Endothelial cell of umbilical vein (primary cell): ENCODE measurements at regions not wholly inside any gene's neighbourhood (a gene's known extent, or its start where the extent isn't known, plus 50 kb on each side); places are given as distances from the start of the nearest gene placed in this dataset.

Source experiments
- BruUV-seq: library from RNA; stranded (reverse); fragments of 400-500 nt; replicated peaks from 2 replicates; lab custom pipeline; 2021; lab: Mats Ljungman, UMichigan
- CTCF ChIA-PET: fragments of 300-600, 350-600 bp; sonication (Branson Sonifier 250); formaldehyde crosslinking; loops from one replicate; lab custom pipeline; 2021; ENCODE audit warnings: antibody characterized with exemption, inconsistent platforms; lab: Charles Lee
- POLR2A ChIA-PET: fragments of 300-600, 350-600 bp; sonication (Branson Sonifier 250); formaldehyde crosslinking; loops from one replicate; lab custom pipeline; 2021; ENCODE audit warnings: antibody characterized with exemption, inconsistent platforms; lab: Charles Lee
- DNase-seq: peaks from one replicate; pipeline ENCODE4 v3.0.0-alpha.2; 2011; ENCODE audit warnings: low read depth, low spot score
- FAIRE-seq: peaks from 2 replicates; lab custom pipeline; 2011; peaks lifted over from hg19 to GRCh38; lab: Jason Lieb, UNC
- H2AFZ ChIP-seq: 2 replicates; pipeline ENCODE4 v1.6.0; 2012; ENCODE audit warnings: low read depth, low read length, control low read depth, inconsistent platforms
- H3K27ac ChIP-seq: 2 replicates; pipeline ENCODE4 v1.5.1; 2011; ENCODE audit warnings: low read depth, mild to moderate bottlenecking, control low read depth, low read length, moderate library complexity; ENCODE audit not compliant: insufficient read depth
- H3K27me3 ChIP-seq, 2 experiments: 2 replicates each; pipeline versions ENCODE4 v1.6.0 to v1.6.1; 2011; ENCODE audit warnings: low read length in 2 of 2, mixed read lengths in 1 of 2; ENCODE audit not compliant: control insufficient read depth in 2 of 2, insufficient read depth in 2 of 2
- H3K36me3 ChIP-seq, 2 experiments: 2 replicates in 1 of 2; 3 replicates in 1 of 2; pipeline ENCODE4 v1.5.1; 2011; ENCODE audit warnings: low read length in 2 of 2, mild to moderate bottlenecking in 1 of 2, moderate library complexity in 1 of 2; ENCODE audit not compliant: control insufficient read depth in 2 of 2, insufficient read depth in 2 of 2; ENCODE audit errors: extremely low read depth in 1 of 2
- H3K4me1 ChIP-seq: 3 replicates; pipeline ENCODE4 v1.5.1; 2011; ENCODE audit warnings: mild to moderate bottlenecking, low read length; ENCODE audit not compliant: control insufficient read depth, insufficient read depth; ENCODE audit errors: extremely low read depth
- H3K4me2 ChIP-seq: 2 replicates; pipeline ENCODE4 v1.6.1; 2011; ENCODE audit warnings: low read length, control low read depth, mixed read lengths; ENCODE audit not compliant: insufficient read depth
- H3K4me3 ChIP-seq, 3 experiments: fragments of 200-600 bp in 1 of 3; sonication (generic), shearing (Covaris generic) in 1 of 3; replicated peaks in 1 of 3; 2 replicates each; pipeline ENCODE4 v1.5.1; 2011 to 2016; ENCODE audit warnings: control low read depth in 3 of 3, low read length in 3 of 3, mild to moderate bottlenecking in 2 of 3, inconsistent platforms in 1 of 3, low read depth in 1 of 3, moderate library complexity in 1 of 3; ENCODE audit not compliant: insufficient read depth in 1 of 3
- H3K79me2 ChIP-seq: 2 replicates; pipeline ENCODE4 v1.6.0; 2012; ENCODE audit warnings: low read length, inconsistent platforms; ENCODE audit not compliant: control insufficient read depth, insufficient read depth
- H3K9ac ChIP-seq: replicated peaks from 2 replicates; pipeline ENCODE3; 2011; ENCODE audit warnings: low read length, control low read depth; ENCODE audit not compliant: insufficient read depth; ENCODE audit errors: extremely low read depth
- H3K9me1 ChIP-seq: replicated peaks from 3 replicates; pipeline ENCODE4 v1.6.0; 2011; ENCODE audit warnings: mild to moderate bottlenecking, low read length; ENCODE audit not compliant: control insufficient read depth, insufficient read depth; ENCODE audit errors: extremely low read depth
- H3K9me3 ChIP-seq: replicated peaks from 2 replicates; pipeline ENCODE4 v1.5.1; 2012; ENCODE audit warnings: low read length, inconsistent platforms; ENCODE audit not compliant: control insufficient read depth, insufficient read depth
- H4K20me1 ChIP-seq: replicated peaks from 2 replicates; pipeline ENCODE3; 2011; ENCODE audit warnings: mild to moderate bottlenecking, low read length; ENCODE audit not compliant: control insufficient read depth, insufficient read depth; ENCODE audit errors: extremely low read depth
- EZH2 ChIP-seq: IDR thresholded peaks from 2 replicates; pipeline ENCODE4 v1.6.1; 2012; ENCODE audit warnings: borderline replicate concordance, low read depth, mild to moderate bottlenecking, moderate library complexity, low read length, inconsistent platforms; ENCODE audit not compliant: severe bottlenecking
- FOS ChIP-seq: IDR thresholded peaks from 2 replicates; pipeline ENCODE4 v1.6.1; 2011; ENCODE audit warnings: mild to moderate bottlenecking, low read length, moderate library complexity, borderline replicate concordance; ENCODE audit not compliant: insufficient read depth
- GATA2 ChIP-seq: IDR thresholded peaks from 2 replicates; pipeline ENCODE4 v1.7.0; 2011; ENCODE audit warnings: low read depth, mild to moderate bottlenecking, moderate library complexity, mixed read lengths, low read length; ENCODE audit not compliant: insufficient read length, insufficient read depth
- JUN ChIP-seq: IDR thresholded peaks from 2 replicates; pipeline ENCODE4 v1.6.1; 2011; ENCODE audit warnings: borderline replicate concordance, low read depth; ENCODE audit not compliant: insufficient read length, insufficient read depth
- MYC ChIP-seq: IDR thresholded peaks from one replicate; pipeline ENCODE4 v1.6.1; 2011; ENCODE audit warnings: mild to moderate bottlenecking, low read depth, low read length
- POLR2A ChIP-seq: IDR thresholded peaks from 2 replicates; pipeline ENCODE4 v1.6.1; 2012; ENCODE audit warnings: low read depth, mild to moderate bottlenecking, control low read depth, low read length
- POLR2AphosphoS5 ChIP-seq: IDR thresholded peaks from 2 replicates; pipeline ENCODE4 v1.6.1; 2012; ENCODE audit warnings: low read depth, mild to moderate bottlenecking, control low read depth, low read length, moderate library complexity; ENCODE audit not compliant: insufficient read depth
- dilution Hi-C: fragments of 300-500 bp; cut with MboI; formaldehyde crosslinking; loops from one replicate; pipeline ENCODE4 v1.15.0; 2019; ENCODE audit warnings: low sequenced_read_pairs; ENCODE audit not compliant: extremely low pct_ligation_motif_present
- intact Hi-C: fragments of 100-400 bp; cut with micrococcal nuclease; formaldehyde crosslinking; loops from one replicate; pipeline ENCODE4 v1.10.0; 2022
- TF ChIP-seq, protein P1 (sequence below): IDR thresholded peaks from 2 replicates; pipeline ENCODE4 v1.6.1; 2011; ENCODE audit not compliant: insufficient read depth, insufficient read length
- TF ChIP-seq, protein P2 (sequence below), 2 donors: IDR thresholded peaks; 1 replicate in 1 of 2; 2 replicates in 1 of 2; pipeline ENCODE4 v1.5.1; 2011; ENCODE audit warnings: low read length in 2 of 2, mild to moderate bottlenecking in 2 of 2, moderate library complexity in 2 of 2, control low read depth in 1 of 2, inconsistent platforms in 1 of 2, low read depth in 1 of 2; ENCODE audit not compliant: insufficient read depth in 1 of 2; ENCODE audit errors: extremely low read depth in 1 of 2

DNA sequence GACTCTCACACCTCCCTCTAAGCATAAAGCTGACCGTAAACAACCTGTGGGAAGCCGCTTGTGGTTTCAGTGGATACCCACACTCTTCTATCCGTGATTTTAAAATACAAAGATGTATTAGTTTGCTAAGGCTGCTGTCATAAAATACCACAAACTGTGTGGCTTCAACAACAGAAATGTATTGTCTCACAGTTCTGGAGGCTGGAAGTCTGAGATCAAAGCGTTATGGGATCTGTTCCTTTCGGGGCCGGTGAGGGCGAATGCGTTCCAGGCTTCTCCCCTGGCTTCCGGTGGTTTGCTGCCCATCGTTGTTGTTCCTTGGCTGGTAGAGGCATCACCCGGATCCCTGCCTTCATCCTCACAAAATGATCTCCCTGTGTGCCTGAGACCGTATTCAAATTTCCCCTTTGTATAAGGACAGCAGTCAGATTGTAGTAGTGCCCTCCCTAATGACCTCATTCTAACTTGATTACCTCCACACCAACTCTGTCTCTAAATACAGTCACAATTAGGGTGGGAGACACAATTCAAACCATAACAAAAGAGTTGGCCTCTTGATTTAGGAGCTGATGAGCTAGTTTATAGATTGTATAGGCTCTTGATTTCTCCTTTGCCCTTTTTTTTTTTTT lies 210.6 kb upstream of the SOX4 start:
- Histone ChIP-seq H3K79me2 (no peaks in the 10 kb centered on the region), H3K9me1 (no peaks in the 10 kb centered on the region), H3K9me3 (no peaks in the 10 kb centered on the region), H3K4me2 (no peak overlapping the region), H3K4me1 (no peaks in the 10 kb centered on the region), H4K20me1 (no peaks in the 10 kb centered on the region), H3K36me3 (no peaks in the 10 kb centered on the region), H3K9ac (no peak overlapping the region), H2AFZ (no peak overlapping the region), H3K27me3 (no peaks in the 10 kb centered on the region), H3K27ac (no peak overlapping the region), H3K4me3 (no peak overlapping the region)
- no peak for DNase-seq
- ChIA-PET CTCF (interaction anchor here (0.6 to 1.1 kb wide), 2 partner anchors 12 to 50 kb away, joined by 3 to 4 read pairs; no protein-coding TSS in a partner anchor), POLR2A (no interaction called here)
- FAIRE-seq, result no peak
- TF ChIP-seq POLR2A (no peak), POLR2AphosphoS5 (no peak), GATA2 (no peak), FOS (no peak), EZH2 (no peak), MYC (no peak), JUN (no peak)
- TF ChIP-seq, protein P1, sequence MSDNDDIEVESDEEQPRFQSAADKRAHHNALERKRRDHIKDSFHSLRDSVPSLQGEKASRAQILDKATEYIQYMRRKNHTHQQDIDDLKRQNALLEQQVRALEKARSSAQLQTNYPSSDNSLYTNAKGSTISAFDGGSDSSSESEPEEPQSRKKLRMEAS, result no peak
- TF ChIP-seq, protein P2, sequence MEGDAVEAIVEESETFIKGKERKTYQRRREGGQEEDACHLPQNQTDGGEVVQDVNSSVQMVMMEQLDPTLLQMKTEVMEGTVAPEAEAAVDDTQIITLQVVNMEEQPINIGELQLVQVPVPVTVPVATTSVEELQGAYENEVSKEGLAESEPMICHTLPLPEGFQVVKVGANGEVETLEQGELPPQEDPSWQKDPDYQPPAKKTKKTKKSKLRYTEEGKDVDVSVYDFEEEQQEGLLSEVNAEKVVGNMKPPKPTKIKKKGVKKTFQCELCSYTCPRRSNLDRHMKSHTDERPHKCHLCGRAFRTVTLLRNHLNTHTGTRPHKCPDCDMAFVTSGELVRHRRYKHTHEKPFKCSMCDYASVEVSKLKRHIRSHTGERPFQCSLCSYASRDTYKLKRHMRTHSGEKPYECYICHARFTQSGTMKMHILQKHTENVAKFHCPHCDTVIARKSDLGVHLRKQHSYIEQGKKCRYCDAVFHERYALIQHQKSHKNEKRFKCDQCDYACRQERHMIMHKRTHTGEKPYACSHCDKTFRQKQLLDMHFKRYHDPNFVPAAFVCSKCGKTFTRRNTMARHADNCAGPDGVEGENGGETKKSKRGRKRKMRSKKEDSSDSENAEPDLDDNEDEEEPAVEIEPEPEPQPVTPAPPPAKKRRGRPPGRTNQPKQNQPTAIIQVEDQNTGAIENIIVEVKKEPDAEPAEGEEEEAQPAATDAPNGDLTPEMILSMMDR (IDR thresholded peaks at IDR 0.05; ENCODE audit: extremely low read depth in 1 of 2, insufficient read depth in 1 of 2, low read depth in 1 of 2, low read length in 2 of 2), result no peak
- BruUV-seq, result no TSS peak
- dilution Hi-C loops, result no loop called here
- intact Hi-C loops, result no loop called here
